Liver (tissue), 8 donors: ENCODE measurements at regions not wholly inside any gene's neighbourhood (a gene's known extent, or its start where the extent isn't known, plus 50 kb on each side); places are given as distances from the start of the nearest gene placed in this dataset.

Experiments
- DNase-seq: peaks from one replicate; pipeline ENCODE4 v3.0.0-alpha.2; 2017; ENCODE audit warnings: low spot score
- H3K27ac ChIP-seq, 2 donors: one replicate each; pipeline ENCODE4 v1.7.0; 2013; ENCODE audit warnings: inconsistent platforms in 2 of 2, low read length in 2 of 2, control low read depth in 1 of 2, low read depth in 1 of 2, mild to moderate bottlenecking in 1 of 2
- H3K27me3 ChIP-seq, 4 donors: one replicate each; pipeline versions ENCODE4 v1.6.1 to v1.7.0; 2013; ENCODE audit warnings: low read length in 3 of 4, inconsistent platforms in 1 of 4, mild to moderate bottlenecking in 1 of 4, moderate library complexity in 1 of 4; ENCODE audit not compliant: control insufficient read depth in 4 of 4, insufficient read depth in 4 of 4
- H3K36me3 ChIP-seq, 4 donors: one replicate each; pipeline versions ENCODE4 v1.6.1 to v1.7.0; 2013; ENCODE audit warnings: low read length in 3 of 4, mild to moderate bottlenecking in 3 of 4, low read depth in 1 of 4, moderate library complexity in 1 of 4; ENCODE audit not compliant: control insufficient read depth in 4 of 4, insufficient read depth in 3 of 4
- H3K4me1 ChIP-seq, 4 donors: one replicate each; pipeline versions ENCODE4 v1.6.1 to v1.7.0; 2013; ENCODE audit warnings: low read length in 3 of 4, mild to moderate bottlenecking in 3 of 4, moderate library complexity in 1 of 4; ENCODE audit not compliant: control insufficient read depth in 4 of 4, insufficient read depth in 4 of 4
- H3K4me3 ChIP-seq, 3 donors: one replicate each; pipeline versions ENCODE4 v1.6.1 to v1.7.0; 2013; ENCODE audit warnings: low read length in 3 of 3, control low read depth in 1 of 3, low read depth in 1 of 3, mild to moderate bottlenecking in 1 of 3
- H3K9ac ChIP-seq, 2 donors: one replicate each; pipeline ENCODE4 v1.7.0; 2013; ENCODE audit warnings: low read length in 2 of 2, mild to moderate bottlenecking in 2 of 2, moderate library complexity in 2 of 2, control low read depth in 1 of 2, low read depth in 1 of 2
- H3K9me3 ChIP-seq, 4 donors: one replicate each; pipeline versions ENCODE4 v1.6.1 to v1.7.0; 2013; ENCODE audit warnings: low read length in 3 of 4; ENCODE audit not compliant: control insufficient read depth in 4 of 4
- ATF3 ChIP-seq: IDR thresholded peaks from 2 replicates; pipeline ENCODE4 v1.6.1; 2016; ENCODE audit warnings: antibody characterized with exemption
- CTCF ChIP-seq: fragments of 150-350 bp; IDR thresholded peaks from 2 replicates; pipeline ENCODE4 v1.5.1; 2017; ENCODE audit warnings: improper control_type of control experiment, low read depth, low read length; ENCODE audit not compliant: missing input control
- EGR1 ChIP-seq, 2 donors: IDR thresholded peaks; 2 replicates each; pipeline ENCODE4 v1.6.1; 2016 to 2018; ENCODE audit warnings: antibody characterized with exemption in 2 of 2, low read depth in 2 of 2
- FOXA1 ChIP-seq: IDR thresholded peaks from 2 replicates; pipeline ENCODE4 v1.6.1; 2016; ENCODE audit warnings: antibody characterized with exemption
- FOXA2 ChIP-seq: IDR thresholded peaks from 2 replicates; pipeline ENCODE4 v1.6.1; 2016; ENCODE audit warnings: antibody characterized with exemption
- GABPA ChIP-seq, 2 donors: IDR thresholded peaks in 1 of 2; conservative IDR thresholded peaks in 1 of 2; 2 replicates each; pipeline ENCODE4 v1.6.1; 2016; ENCODE audit warnings: antibody characterized with exemption in 2 of 2, mild to moderate bottlenecking in 1 of 2, moderate library complexity in 1 of 2
- HNF4A ChIP-seq, 2 donors: conservative IDR thresholded peaks; 2 replicates each; pipeline ENCODE4 v1.6.1; 2016; ENCODE audit warnings: antibody characterized with exemption in 2 of 2, mild to moderate bottlenecking in 2 of 2
- HNF4G ChIP-seq: IDR thresholded peaks from 2 replicates; pipeline ENCODE4 v1.6.1; 2016; ENCODE audit warnings: antibody characterized with exemption
- JUND ChIP-seq, 2 donors: IDR thresholded peaks; 2 replicates each; pipeline ENCODE4 v1.6.1; 2016; ENCODE audit warnings: antibody characterized with exemption in 2 of 2
- MAX ChIP-seq: IDR thresholded peaks from 2 replicates; pipeline ENCODE4 v1.6.1; 2016; ENCODE audit warnings: antibody characterized with exemption
- NR2F2 ChIP-seq: IDR thresholded peaks from 2 replicates; pipeline ENCODE4 v1.6.1; 2016; ENCODE audit warnings: antibody characterized with exemption
- RAD21 ChIP-seq, 2 donors: IDR thresholded peaks; 2 replicates each; pipeline ENCODE4 v1.6.1; 2016; ENCODE audit warnings: antibody characterized with exemption in 2 of 2, mild to moderate bottlenecking in 2 of 2
- REST ChIP-seq: IDR thresholded peaks from 2 replicates; pipeline ENCODE4 v1.6.1; 2016; ENCODE audit warnings: antibody characterized with exemption, mild to moderate bottlenecking
- RXRA ChIP-seq, 2 donors: IDR thresholded peaks; 2 replicates each; pipeline ENCODE4 v1.6.1; 2017 to 2018; ENCODE audit warnings: antibody characterized with exemption in 2 of 2, mild to moderate bottlenecking in 1 of 2
- SP1 ChIP-seq: IDR thresholded peaks from 2 replicates; pipeline ENCODE4 v1.6.1; 2018; ENCODE audit warnings: antibody characterized with exemption, mild to moderate bottlenecking
- TAF1 ChIP-seq: conservative IDR thresholded peaks from 2 replicates; pipeline ENCODE4 v1.6.1; 2016; ENCODE audit warnings: antibody characterized with exemption, mild to moderate bottlenecking
- YY1 ChIP-seq: IDR thresholded peaks from 2 replicates; pipeline ENCODE4 v1.6.1; 2016; ENCODE audit warnings: antibody characterized with exemption, mild to moderate bottlenecking
- ZBTB33 ChIP-seq: IDR thresholded peaks from 2 replicates; pipeline ENCODE4 v1.6.1; 2016; ENCODE audit warnings: antibody characterized with exemption
- WGBS: extraction: QIAGEN DNeasy Blood & Tissue Kit; methylation state at CpG from one replicate; pipeline ENCODE4 v1.1.7; 2013; 5-methylcytosine and 5-hydroxymethylcytosine counted together
- donor health status: healthy.
- donor health status: healthy.
- donor health status: healthy.
- donor health status: healthy.
- donor health status: healthy.

- DNase-seq = no peak
- no peak overlapping the region for H3K9ac ChIP-seq
- WGBS = 58% methylated on average over 2 of the region's 2 CpGs
- H3K36me3 ChIP-seq = no peaks in the 10 kb centered on the region
- no peaks in the 10 kb centered on the region for H3K9me3 ChIP-seq
- no peak overlapping the region for H3K4me3 ChIP-seq
- H3K4me1 ChIP-seq = no peaks in the 10 kb centered on the region
- TF ChIP-seq YY1 (no peak), NR2F2 (no peak), EGR1 (IDR thresholded peaks at IDR 0.05; ENCODE audit: low read depth in 2 of 2) (no peak), RAD21 (IDR thresholded peaks at IDR 0.05) (no peak), FOXA1 (no peak), JUND (IDR thresholded peaks at IDR 0.05) (no peak), GABPA (IDR thresholded peaks at IDR 0.05 in 1 of 2, conservative IDR thresholded peaks at IDR 0.05 in 1 of 2) (no peak), ZBTB33 (no peak), SP1 (no peak), CTCF (no peak), HNF4G (no peak), REST (no peak), MAX (no peak), RXRA (IDR thresholded peaks at IDR 0.05) (no peak), TAF1 (no peak), HNF4A (conservative IDR thresholded peaks at IDR 0.05) (no peak), FOXA2 (no peak), ATF3 (no peak)
- H3K27ac ChIP-seq = no peak overlapping the region
- no peaks in the 10 kb centered on the region for H3K27me3 ChIP-seq
These were observed 327.1 kb downstream of the ZIC1 start for GRCh38 chr3:147736226-147736625.
